ENCODE measurements at regions not wholly inside any gene's neighbourhood (a gene's known extent, or its start where the extent isn't known, plus 50 kb on each side); places are given as distances from the start of the nearest gene placed in this dataset.

DNA sequence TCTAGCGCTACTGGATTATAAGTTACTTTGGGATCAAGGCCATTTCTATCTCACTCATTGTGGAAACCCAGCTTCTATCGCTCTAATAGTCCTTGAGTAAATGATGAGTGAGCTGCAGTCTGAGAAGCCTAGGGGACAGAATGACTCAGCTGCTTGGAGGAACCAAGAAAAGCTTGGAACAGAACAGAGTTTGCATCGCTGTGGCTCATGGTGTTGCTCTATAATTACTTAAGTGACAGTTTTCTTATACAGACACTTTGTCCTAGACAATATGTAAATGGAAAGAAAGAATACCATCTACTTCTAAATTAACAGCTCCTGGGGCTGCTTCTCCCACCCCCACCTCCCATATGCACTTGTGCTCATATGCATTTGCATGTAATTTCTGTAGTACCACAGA is 156.9 kb downstream of the SLIT2 start:
- DNase-seq = no peak

DNA sequence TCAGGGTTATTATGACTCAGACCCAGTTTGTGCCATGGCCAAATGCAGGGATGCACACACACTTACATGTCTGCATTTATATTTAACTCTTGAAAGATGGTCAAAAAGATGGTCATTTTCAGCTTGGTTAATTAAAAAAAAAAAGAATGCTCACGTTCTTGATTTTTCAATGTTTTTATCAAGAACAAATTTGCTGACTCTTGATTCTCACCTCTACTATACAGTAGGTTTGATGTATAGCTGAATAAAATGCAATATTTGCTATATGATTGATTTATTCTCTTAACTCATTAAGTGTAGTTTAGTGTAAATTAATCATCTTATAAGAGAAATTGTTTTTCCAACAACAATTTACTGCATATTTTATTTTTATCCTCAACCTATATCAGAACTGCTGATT is 160.4 kb downstream of the SLIT2 start:
- no peak for DNase-seq

DNA sequence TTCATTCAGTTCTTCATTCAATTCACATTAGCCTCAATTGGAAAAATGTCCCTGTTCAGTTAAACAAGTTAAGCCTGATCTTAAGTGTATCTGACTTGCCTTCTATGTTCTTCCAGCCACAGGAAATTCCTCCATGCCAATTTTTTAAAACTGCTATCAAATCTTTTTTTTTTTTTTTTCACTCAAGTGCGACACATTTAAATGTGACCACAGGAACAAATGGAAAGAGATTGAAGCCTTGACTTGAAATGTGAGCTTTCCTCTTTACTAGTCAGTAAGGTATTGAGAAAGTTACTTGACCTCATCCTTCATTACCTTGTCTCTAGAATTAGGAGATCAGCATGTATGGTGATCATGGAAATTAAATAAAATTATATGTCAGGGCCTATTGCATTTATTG is 165.1 kb downstream of the SLIT2 start:
- no peak for DNase-seq

DNA sequence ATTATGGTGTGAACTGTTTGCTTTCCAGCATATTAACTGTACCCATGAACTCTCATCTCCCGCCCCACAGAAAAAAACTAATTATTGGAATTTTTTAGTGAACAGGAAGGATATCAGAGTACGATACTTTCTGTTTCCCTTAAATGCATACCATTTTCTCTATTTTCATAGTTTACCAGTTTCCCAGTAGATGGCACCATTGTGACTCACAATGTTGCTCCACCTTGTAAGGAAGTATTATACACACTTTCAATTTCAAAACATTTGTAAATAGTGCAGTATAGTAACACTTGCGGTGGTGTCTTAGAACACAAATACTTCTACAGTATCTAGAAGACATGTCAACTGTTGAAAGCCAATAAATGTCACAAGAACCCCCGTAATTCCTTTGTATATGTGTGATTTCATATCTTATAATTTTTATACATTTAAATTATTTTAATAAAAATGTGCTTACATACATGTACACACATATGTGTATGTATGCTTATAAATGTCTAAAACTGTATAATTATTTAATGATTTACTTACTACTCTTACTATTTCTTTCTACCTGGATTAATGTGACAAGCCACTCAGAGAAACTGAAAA is 167.3 kb downstream of the SLIT2 start:
- peak; percentile 58 for DNase-seq

DNA sequence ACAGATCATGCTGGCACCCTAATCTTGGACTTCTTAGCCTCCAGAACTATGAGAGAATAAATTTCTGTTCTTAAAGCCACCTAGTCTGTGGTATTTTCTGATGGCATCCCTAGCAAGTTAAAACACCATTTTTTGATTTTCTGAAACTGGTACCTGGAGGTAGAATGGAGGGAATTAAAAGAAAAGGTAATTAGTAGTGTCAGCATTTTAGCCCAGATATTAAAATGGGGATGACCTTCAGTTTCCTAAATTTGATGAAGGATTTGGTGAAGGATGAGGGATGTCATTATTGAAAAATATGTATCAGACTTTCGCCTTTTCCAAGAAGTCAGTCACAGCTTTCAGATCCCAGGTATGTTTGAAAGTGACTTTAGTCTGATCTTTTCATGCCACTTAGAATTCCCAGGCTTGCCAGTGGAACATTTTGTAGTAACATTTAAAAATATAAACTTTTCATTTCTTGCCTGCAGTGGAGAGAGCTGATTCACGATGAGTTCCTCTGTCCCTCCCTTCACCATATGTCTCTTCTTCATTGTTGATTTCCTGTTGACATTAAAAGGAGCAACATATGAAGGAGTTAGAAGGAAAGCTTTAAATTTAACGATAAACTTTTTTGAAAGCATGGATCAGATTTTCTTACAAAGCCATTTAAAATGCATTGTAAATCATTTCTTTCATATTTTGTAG is 169.4 kb downstream of the SLIT2 start:
- no peak for DNase-seq

DNA sequence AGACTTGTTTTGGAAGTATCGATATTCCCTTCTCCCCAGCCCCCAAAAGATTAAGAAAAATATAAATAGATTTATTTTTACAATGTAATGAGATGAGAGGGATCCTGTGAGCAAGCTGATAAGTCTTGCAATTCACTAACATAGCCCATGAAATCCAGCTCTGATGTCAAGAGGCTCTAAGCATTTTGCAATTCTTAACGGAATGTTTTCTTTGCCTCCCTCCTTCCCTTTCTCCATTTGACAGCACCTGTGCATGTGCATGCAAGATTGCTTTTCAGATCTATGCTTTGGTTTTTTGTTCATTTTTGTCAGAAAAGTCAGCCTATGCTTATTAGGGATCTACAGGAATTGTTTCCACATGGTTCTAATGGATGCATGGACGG is 169.9 kb downstream of the SLIT2 start:
- DNase-seq = no peak

DNA sequence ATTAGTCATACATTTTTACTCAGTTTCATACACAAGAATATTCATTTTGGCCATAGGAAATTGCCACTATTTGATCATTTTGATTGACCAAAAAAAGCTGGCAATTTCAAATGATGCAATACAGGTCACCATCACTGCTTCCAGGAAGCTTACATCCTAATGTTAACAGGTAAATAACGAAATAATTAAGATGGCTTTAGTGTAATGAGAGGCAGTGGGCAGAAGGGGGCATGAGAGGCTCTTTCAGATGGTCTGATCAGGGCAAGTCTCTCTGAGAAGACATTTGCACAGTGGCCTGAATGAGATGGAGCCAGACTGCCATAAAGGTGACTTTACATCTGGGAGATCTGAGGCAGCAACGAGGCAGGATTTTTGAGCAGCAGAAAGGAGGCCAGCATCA is 170.7 kb downstream of the SLIT2 start:
- DNase-seq = peak; percentile 42

DNA sequence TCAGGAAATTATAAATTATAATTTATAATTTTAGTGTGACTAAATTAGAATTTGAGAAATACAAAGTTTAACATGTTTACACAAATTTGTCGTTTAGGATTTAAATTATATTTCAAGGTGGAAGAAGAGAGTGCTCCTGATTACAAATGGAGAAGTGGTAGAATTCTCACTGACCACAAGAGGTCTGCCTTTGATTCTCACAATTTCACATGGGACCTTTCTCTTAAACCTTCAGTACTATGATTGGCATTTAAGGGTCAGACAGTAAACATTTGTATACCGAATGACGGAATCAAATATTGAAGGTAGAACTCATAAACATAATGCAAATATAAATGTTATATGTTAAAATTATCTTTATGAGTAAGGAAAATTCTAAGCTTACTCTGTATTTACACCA is 171.7 kb downstream of the SLIT2 start:
- no peak for DNase-seq

DNA sequence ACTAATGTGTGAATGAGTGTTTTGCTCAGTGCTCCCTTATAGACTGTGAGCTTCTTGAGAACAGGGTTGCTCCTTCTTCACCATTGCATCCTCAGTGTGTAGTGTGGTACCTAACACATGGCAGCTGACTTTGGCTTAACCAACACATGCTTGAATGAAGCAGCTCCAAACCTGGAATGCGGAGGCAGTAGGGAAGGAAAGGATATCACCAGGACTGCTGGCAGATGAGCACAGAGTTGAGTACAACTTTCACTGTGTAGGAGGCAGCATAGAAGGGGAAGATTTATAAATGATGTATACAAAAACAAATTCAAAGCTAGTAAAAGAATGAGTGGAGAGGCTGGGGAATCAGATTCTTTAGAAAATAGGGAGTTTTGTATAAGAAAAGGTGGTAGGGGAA is 174.3 kb downstream of the SLIT2 start:
- no peak for DNase-seq

DNA sequence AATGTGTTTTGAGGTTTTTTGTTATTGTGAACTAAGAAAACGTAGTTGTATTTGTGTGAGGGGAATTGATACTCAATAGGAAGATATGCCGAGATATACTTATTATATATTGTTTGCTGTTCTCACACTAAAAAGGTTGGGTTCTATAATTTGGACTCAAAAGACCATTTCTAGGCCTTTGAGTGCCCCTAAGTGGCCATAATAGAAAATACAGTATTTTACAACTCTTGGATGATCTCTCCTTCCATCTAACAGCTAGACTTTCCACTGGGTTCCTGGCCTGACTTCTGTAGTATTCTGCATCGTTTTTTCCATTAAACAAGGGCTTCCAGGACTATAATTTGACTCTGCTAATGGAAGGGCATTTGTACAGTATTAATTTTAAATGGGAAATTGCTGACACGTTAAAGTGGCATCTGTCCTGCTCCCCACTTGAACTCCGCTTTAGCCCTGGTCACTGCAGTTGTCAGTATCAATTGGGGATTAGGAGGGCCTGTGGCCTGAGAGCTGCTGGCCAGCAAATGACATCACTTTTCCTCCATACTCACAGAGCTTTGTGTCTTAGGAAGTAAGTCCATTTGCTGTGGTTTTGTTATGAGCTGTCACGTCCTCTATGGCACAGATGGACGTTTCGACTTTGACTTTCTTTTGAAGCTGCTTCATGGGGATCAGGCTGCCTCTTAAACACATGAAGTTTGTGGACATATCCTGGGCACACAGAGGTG is 176.9 kb downstream of the SLIT2 start:
- DNase-seq = no peak

DNA sequence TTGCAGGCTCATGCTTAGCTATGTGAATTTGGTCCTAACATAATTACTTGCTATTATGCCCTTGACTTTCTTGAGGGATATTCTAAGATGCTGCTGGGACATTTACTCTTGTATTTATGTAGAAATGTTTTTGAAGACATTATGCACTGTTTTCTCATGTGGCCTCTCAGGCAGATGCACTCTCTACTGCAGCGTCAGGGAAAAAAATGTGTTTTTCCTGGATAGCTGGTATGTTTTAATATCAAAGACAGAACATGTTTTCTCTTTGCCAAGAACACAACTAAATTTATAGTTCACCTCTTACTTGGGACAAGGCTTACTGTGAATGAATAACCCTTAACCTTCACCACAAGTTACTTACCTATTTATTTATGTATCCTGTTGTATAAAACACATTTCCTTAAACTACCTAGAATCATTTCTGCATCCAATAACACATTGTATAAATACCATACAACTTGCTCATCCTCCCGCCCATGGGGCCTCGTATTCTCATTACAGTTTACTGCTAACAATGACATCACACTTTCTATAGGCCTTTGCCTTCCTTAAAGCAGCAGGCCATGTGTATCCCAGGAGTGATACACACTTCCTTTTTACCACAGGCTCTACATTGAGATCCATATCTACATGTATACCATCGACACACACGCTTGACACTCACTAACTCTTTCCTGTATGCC is 178.7 kb downstream of the SLIT2 start:
- no peak for DNase-seq

DNA sequence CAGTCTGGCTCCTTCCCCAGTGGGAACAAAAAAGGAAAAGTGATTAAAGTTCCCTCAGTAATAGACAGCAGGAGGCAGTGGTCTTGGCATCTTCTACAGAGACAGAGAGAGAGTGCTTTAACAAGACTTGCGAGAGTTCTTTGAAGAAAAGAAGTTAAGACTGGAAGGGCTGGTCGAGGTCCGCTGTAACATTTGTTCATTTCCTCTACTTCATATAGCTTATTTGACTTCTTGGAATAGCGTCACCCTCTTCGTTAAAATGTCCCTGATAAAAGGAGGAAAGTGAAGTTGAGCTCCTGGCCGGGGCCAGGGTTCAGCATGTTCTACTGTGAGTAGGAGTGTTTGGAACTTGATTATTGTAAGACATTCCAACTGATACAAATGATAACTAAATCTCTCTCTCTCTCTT is 179.8 kb downstream of the SLIT2 start:
- DNase-seq = no peak

DNA sequence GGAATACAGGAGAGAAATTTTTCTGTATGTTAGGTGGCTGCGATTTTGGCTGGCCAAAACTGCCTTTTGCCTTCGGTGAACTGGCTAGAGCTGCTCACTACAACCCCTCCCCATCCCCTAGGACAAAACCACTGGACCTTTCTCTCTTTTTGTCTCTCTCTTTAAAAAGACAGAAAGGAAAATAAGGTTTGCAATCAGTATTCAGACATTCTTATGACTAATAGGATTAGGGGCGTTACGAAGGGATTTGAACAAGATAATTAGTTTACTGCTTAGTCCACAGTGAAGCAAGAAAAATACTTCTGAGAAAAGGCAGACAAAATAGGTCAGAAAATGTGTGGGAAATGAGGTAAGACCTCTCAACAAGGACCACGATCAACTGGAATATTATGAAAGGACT is 180.4 kb downstream of the SLIT2 start:
- DNase-seq = no peak

DNA sequence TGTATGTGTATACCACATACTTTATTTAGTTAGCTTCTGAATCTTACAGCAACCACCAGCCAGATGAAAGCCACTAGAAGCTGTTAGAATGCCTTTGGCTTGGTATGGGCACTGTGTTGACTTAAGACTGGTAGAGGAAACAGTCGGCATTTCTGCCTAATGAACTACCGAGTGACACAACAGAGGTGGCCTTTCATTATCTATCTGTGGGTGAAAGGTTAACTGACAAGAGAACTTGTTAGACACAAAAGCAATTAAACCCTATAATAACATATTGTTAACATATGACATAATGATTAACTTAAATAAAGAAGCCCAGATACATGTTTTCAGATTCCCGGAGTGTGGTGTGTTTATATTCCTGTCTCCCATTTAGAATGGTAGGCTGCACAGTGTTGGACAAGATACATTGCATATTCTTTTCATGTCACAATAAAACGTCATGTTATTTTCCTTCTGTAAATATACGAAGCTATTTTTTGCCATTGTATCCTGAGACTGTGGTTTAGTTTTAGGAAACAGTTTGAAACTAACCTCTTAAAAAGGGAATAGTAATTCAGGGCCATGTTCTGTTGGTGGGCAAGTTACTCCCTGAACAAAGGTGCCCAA is 181.5 kb downstream of the SLIT2 start:
- DNase-seq = no peak

DNA sequence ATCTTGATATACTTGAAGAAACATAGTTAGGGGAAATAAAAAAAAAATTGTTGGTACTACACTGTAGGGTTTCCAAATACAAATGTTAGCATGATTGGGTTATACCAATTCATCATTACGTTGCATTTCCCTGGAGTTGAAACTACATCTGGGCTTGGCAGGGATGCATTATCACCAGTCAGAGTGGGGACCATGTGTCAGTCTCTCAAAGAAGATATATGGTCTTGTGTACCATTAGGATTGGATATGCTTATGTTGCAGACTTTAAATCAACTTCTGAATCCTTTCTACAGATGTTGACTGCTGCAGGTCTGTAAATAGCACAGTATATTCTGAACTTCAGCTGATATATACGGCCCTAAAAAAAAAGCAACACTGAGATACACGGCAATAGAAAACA is 188.5 kb downstream of the SLIT2 start:
- no peak for DNase-seq

DNA sequence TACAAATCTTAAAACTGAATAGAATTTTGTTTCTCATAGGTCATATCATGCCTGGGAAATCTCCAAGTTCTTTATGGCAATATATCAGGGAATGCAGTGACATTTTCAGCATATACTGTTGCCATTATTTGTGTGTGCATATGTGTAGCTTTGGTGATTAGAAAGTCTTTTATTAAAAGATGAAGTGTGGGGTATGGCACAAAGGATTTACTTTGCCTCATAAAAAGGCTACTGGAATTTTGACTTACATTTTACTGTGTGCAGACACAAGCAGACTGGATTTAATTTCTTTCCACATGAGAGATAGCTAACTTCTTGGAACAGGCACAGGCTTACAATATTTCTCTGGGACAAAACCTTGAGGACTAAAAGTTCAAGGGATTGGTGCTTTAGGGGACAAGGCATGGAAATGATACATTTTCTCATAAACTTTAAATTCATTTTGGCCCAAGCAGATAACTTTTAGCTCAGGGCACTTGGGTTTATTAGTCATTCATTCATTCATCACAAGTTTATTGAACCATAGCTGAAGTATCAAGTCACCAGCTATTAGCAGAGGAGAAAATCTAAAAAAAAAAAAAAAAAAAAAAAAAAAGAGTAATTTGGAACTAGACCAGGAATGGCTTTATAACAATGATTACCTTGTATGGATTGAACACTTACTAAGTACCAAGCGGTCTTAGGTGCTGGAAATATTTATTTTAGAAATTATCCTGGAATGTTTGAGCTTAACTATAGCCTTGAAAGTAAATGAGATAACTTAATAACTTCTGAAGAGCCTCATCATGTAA is 191.5 kb downstream of the SLIT2 start:
- no peak for DNase-seq

DNA sequence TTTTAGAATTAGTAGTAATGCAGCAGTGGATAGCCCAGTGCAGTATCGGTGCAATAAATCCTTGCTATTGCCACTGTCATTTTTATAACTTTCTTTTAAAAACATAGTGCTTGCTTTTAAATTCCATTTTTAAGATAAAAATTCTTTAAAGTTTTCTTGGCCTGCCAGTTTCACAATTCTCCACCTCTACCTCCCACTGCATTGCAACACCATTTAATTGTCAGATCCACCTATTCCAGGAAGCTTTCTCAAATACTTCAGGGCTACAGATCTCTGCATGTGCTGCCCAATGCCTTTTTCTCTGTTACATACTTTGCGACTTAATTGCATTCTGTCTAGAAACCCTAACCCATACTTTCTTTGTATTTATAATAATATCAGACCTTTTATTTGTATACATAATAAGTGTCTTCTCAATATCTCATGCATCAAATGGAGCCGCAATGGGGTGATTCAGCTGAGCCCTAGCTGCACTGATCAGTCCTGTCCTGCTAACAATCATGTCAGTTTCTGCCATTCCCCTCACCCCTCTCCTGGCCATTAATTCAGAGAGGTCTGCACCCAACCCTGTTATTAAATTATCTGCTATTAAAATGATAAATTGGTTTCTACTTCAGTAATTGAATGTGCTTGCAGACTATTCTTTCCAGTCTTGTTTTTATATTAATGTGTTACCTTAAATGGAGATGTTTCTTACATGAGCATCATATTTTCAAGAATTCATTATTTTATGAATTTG is 193.1 kb downstream of the SLIT2 start:
- DNase-seq = no peak

DNA sequence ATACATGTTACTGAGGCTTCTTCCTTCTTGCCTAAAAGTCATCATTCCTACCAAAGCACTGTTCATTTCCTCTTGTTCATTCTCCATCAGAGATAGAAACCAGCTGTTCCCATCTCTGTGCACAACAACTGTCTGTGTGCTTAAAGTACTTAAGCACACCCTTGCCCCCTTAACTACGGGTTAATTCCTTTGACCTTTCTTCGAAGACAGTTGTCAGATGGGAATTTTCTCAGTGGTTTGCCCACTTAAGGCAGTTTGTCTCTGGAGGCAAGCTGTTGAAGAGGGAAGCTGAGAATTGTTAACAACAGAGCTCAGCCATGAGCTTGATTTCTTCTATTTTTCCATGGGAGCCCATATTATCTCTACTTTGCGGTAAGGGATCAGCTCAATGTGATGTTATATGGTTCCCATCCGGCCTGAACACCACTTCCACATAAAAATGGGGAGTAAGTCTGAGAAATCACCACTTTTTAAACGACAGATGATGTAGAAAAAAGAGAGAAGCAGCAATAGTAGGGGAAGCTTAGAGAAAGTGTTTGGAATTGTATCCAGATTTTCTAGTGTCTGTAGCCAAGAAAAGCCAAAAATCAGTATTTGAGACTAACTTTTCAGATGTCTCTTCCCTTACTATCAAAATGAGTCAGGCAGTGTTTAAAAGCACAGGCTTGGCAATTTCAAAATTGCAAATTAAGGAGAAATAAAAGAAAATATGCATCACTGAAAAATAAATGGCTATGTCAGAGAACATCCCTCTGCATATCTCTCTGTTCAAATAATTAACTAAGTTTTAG is 194.4 kb downstream of the SLIT2 start:
- DNase-seq = no peak

DNA sequence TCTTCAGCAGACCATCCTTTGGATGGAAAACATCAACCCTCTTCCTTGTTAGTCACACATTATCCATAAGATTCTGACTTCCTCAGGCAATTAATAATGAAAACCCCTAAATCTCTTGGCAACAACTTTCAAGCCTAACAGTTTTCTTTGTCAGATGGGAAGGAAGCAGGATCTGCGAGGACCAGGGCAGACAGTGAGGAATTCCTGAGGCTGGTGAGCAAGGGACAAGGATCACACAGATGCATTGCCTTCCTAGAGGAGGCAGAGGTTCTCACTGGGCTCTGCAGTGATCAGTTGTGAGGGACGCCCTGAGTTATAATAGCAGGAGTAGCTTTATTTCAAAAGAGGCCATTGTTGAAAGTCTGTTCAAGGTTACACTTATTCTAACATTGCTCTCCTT is 195.4 kb downstream of the SLIT2 start:
- DNase-seq = no peak

DNA sequence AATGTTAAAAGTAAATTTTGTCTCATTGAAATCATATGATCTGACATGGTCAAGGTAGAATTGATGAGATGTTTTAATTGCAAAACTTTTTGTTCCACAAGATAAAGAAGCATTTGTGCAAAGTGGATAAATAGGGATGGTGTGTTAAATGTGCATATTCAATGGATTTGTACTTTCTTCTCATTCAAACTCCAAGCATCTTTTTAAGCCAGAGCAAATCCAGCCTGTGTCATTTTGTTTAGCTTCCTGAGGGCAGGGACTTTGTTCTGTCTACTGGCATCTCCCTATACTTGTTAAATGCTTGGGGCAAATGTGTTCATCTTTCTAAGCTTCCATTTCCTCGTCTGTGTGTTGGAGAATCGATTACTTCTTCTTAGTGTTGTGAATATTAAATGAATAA is 200.3 kb downstream of the SLIT2 start:
- no peak for DNase-seq

DNA sequence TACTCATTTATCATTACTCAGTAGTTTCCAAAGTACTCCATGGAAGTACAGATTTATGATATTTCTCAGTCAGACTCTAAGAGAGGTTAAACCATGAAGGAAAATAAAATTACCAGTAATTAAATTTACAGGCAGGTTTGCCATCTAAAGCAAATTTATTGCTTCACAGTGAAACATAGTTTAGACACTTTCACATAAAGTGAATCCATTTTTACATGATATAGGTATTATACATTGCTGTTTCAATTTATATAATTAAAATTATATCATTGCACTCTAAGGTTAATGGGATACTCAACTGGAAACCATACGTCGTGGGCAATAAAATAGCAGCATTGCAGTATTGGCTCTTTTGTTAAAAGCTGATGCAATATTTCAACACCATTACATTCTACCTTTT is 202.8 kb downstream of the SLIT2 start:
- no peak for DNase-seq

All from CD4-positive, alpha-beta T cell treated with Interleukin-17A for 1 hour (primary cell).